T-cell (primary cell): ENCODE measurements at regions not wholly inside any gene's neighbourhood (a gene's known extent, or its start where the extent isn't known, plus 50 kb on each side); places are given as distances from the start of the nearest gene placed in this dataset.
A peak's percentile ranks its signal among the peaks of the same experiment; 100 is the strongest.

ENCODE experiments used
- ATAC-seq, 4 experiments: fragments of 200-7000 bp in 3 of 4; fragments of 150-1000 bp in 1 of 4; cut with Tn5 transposase; replicated peaks in 1 of 4; 1 replicate in 3 of 4; 2 replicates in 1 of 4; pipeline ENCODE4 v1.10.0; 2021; ENCODE audit warnings: moderate library complexity in 3 of 4, mild to moderate bottlenecking in 2 of 4, moderate number of reproducible peaks in 1 of 4
- CTCF ChIA-PET, 2 donors: fragments of 300-600 bp; sonication (Branson Sonifier 250); formaldehyde crosslinking; loops; one replicate each; lab custom pipeline; 2022; ENCODE audit warnings: antibody characterized with exemption in 2 of 2; lab: Charles Lee
- POLR2A ChIA-PET, 2 donors: fragments of 300-600 bp; sonication (Branson Sonifier 250); formaldehyde crosslinking; loops; one replicate each; lab custom pipeline; 2022; ENCODE audit warnings: antibody characterized with exemption in 2 of 2; lab: Charles Lee
- DNase-seq, 35 experiments: peaks; one replicate each; pipeline versions ENCODE4 v3.0.0 to v3.0.0-alpha.2; 2013 to 2023
- H3K27ac ChIP-seq: one replicate; pipeline ENCODE4 v1.5.1; 2013; ENCODE audit warnings: low read length
- H3K27me3 ChIP-seq, 2 experiments: replicated peaks in 1 of 2; 1 replicate in 1 of 2; 2 replicates in 1 of 2; pipeline versions ENCODE4 v1.6.1 to v1.7.0; 2013; ENCODE audit warnings: low read length in 1 of 2, mixed read lengths in 1 of 2; ENCODE audit not compliant: control insufficient read depth in 2 of 2, insufficient read depth in 2 of 2; ENCODE audit errors: extremely low read depth in 1 of 2
- H3K36me3 ChIP-seq, 2 donors: 1 replicate in 1 of 2; 2 replicates in 1 of 2; pipeline versions ENCODE4 v1.6.1 to v1.7.0; 2013; ENCODE audit warnings: low read length in 1 of 2; ENCODE audit not compliant: control insufficient read depth in 2 of 2, insufficient read depth in 1 of 2; ENCODE audit errors: extremely low read depth in 1 of 2
- H3K4me1 ChIP-seq, 2 experiments: 1 replicate in 1 of 2; 2 replicates in 1 of 2; pipeline versions ENCODE4 v1.6.1 to v1.7.0; 2013; ENCODE audit warnings: low read length in 2 of 2, mixed read lengths in 1 of 2; ENCODE audit not compliant: insufficient read depth in 2 of 2, control insufficient read depth in 1 of 2; ENCODE audit errors: extremely low read depth in 1 of 2
- H3K4me3 ChIP-seq, 2 donors: 1 replicate in 1 of 2; 2 replicates in 1 of 2; pipeline versions ENCODE4 v1.5.1 to v1.7.0; 2013; ENCODE audit warnings: mild to moderate bottlenecking in 2 of 2, low read length in 1 of 2, moderate library complexity in 1 of 2; ENCODE audit not compliant: control insufficient read depth in 1 of 2; ENCODE audit errors: extremely low read depth in 1 of 2
- H3K9me3 ChIP-seq: 2 replicates; pipeline ENCODE4 v1.7.0; 2013
- H3K27ac Mint-ChIP-seq, 2 donors: one replicate each; pipeline ENCODE4 v1.8.0; 2020 to 2021; ENCODE audit warnings: mild to moderate bottlenecking in 2 of 2, mixed read lengths in 2 of 2
- H3K27me3 Mint-ChIP-seq, 2 donors: one replicate each; pipeline ENCODE4 v1.8.0; 2021 to 2022; ENCODE audit warnings: mixed read lengths in 2 of 2
- H3K36me3 Mint-ChIP-seq: one replicate; pipeline ENCODE4 v1.8.0; 2021; ENCODE audit warnings: mixed read lengths
- H3K4me1 Mint-ChIP-seq, 3 donors: one replicate each; pipeline ENCODE4 v1.8.0; 2020 to 2022; ENCODE audit warnings: mixed read lengths in 3 of 3, mild to moderate bottlenecking in 1 of 3
- H3K4me3 Mint-ChIP-seq, 3 donors: one replicate each; pipeline ENCODE4 v1.8.0; 2020 to 2022; ENCODE audit warnings: mild to moderate bottlenecking in 3 of 3, mixed read lengths in 3 of 3, moderate library complexity in 3 of 3
- H3K9me3 Mint-ChIP-seq, 3 donors: one replicate each; pipeline ENCODE4 v1.8.0; 2020 to 2022; ENCODE audit warnings: mixed read lengths in 3 of 3
- WGBS: methylation state at CpG from one replicate; pipeline ENCODE4 v1.1.5; 2013; ENCODE audit warnings: missing lambda C conversion rate; ENCODE audit not compliant: insufficient coverage; 5-methylcytosine and 5-hydroxymethylcytosine counted together

DNA sequence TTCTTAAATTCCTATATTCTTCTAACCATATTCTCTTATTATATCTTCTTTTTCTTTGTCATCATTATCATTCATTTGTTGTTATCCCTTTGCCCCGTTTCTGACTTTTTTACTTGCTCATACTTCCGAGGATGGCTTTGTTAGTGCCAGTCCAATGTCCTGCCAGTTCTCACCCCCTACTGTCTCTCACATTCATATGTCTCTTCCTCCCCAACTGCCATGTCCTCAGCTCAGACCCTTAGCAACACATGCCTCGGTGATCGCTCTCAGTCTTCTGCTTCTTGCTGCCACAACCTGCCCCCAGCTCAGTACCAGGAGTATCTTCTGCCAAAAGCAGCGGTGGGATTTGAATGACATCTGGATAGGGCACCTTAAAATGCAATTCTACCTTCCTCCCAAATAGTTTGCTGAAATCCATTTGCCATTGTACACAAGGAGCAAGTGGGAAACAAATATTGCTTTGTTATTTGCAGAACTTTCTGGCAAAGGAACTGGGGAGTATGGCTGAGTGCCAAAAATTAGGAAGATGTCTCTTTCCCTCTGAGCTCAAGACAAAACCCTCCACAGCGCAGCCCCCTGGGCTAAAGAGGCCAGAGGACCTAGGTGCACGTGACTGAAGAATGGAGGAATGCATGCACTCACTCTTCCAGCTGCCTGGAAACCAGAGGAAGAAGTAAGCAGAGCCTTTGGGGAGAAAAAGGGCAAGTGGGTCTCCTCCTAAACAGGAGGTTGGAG lies 57.7 kb upstream of the CTNNB1 start:
- 79% methylated on average over 2 of the region's 7 CpGs for WGBS
- no peak for ATAC-seq
- DNase-seq: no peak
- H3K4me1 ChIP-seq: no peaks in the 10 kb centered on the region
- H3K36me3 Mint-ChIP-seq: no peaks in the 10 kb centered on the region
- no peak overlapping the region for H3K27ac Mint-ChIP-seq
- H3K27me3 ChIP-seq: no peaks in the 10 kb centered on the region
- H3K4me3 Mint-ChIP-seq: no peak overlapping the region
- CTCF ChIA-PET: interaction anchor here in 1 of 2 donors (0.6 kb wide), 1 partner anchor 36 kb away, joined by 3 read pairs; no protein-coding TSS in a partner anchor
- no peaks in the 10 kb centered on the region for H3K36me3 ChIP-seq
- H3K9me3 Mint-ChIP-seq: peaks cover 6 to 10% (median 10%) of the 10 kb centered on the region in 3 donors
- no peaks in the 10 kb centered on the region for H3K27me3 Mint-ChIP-seq
- H3K9me3 ChIP-seq: no peaks in the 10 kb centered on the region
- H3K4me3 ChIP-seq: no peak overlapping the region
- POLR2A ChIA-PET: no interaction called here
- peaks cover 0 to 14% (median 10%) of the 10 kb centered on the region in 3 donors for H3K4me1 Mint-ChIP-seq
- no peak overlapping the region for H3K27ac ChIP-seq

GRCh38 chr3:41143421-41144031 lies 55.8 kb upstream of the CTNNB1 start:
- no peaks in the 10 kb centered on the region for H3K4me1 ChIP-seq
- Mint-ChIP-seq H3K9me3 (peaks cover 9 to 14% (median 12%) of the 10 kb centered on the region in 3 donors), H3K36me3 (no peaks in the 10 kb centered on the region), H3K4me1 (peaks cover 0 to 12% (median 9%) of the 10 kb centered on the region in 3 donors), H3K4me3 (no peak overlapping the region), H3K27me3 (no peaks in the 10 kb centered on the region), H3K27ac (no peak overlapping the region)
- H3K27me3 ChIP-seq: no peaks in the 10 kb centered on the region
- H3K9me3 ChIP-seq: no peaks in the 10 kb centered on the region
- CTCF ChIA-PET: no interaction called here
- POLR2A ChIA-PET: interaction anchor here in 1 of 2 donors (0.6 kb wide), 1 partner anchor 13 kb away, joined by 3 read pairs; no protein-coding TSS in a partner anchor
- DNase-seq (no peak), ATAC-seq (no peak)
- H3K36me3 ChIP-seq: no peaks in the 10 kb centered on the region
- 80% methylated on average over 1 of the region's 3 CpGs for WGBS
- no peak overlapping the region for H3K27ac ChIP-seq
- H3K4me3 ChIP-seq: no peak overlapping the region

- Histone ChIP-seq H3K36me3 (no peaks in the 10 kb centered on the region), H3K9me3 (no peaks in the 10 kb centered on the region), H3K27me3 (no peaks in the 10 kb centered on the region), H3K27ac (no peak overlapping the region), H3K4me1 (no peaks in the 10 kb centered on the region), H3K4me3 (no peak overlapping the region)
- Mint-ChIP-seq H3K4me1 (peaks cover 0 to 1% (median 1%) of the 10 kb centered on the region in 3 donors), H3K4me3 (no peak overlapping the region), H3K27me3 (peaks cover 0 to 8% of the 10 kb centered on the region in 2 donors), H3K9me3 (peaks cover 9 to 14% (median 12%) of the 10 kb centered on the region in 3 donors), H3K27ac (no peak overlapping the region), H3K36me3 (no peaks in the 10 kb centered on the region)
- ChIA-PET POLR2A (interaction anchor here in 1 of 2 donors (0.7 kb wide), 1 partner anchor 802 kb away, joined by 3 read pairs; no protein-coding TSS in a partner anchor), CTCF (no interaction called here)
- DNase-seq: no peak
- no peak for ATAC-seq
- WGBS: 71% methylated on average over 1 of the region's 1 CpG
Observed at GRCh38 chr3:41144631-41145030, 54.7 kb upstream of the CTNNB1 start.

DNA sequence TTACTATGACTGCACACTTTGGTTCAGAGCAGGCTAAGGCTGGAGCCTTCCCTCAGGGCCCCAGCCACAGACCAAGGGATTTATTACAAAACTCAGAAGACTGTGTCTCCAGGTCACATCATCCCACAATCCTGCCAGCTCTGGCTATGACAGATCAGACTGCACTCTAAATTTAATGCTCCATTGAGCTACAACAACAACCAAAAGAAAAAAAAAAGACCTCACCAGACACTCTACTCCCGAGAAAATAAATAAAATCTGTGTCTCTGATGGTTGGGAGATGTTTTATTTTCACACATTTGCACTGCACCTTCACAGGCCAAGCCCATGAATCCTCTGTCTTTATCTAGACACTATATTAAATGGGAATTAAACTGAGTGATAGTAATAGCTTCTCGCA lies 50.8 kb upstream of the CTNNB1 start:
- Mint-ChIP-seq H3K36me3 (no peaks in the 10 kb centered on the region), H3K4me1 (no peaks in the 10 kb centered on the region), H3K9me3 (peaks cover 9 to 14% (median 12%) of the 10 kb centered on the region in 3 donors), H3K27me3 (peaks cover 0 to 8% of the 10 kb centered on the region in 2 donors), H3K27ac (peak overlapping the region in 1 of 2 donors; percentile 6), H3K4me3 (no peak overlapping the region)
- Histone ChIP-seq H3K4me3 (no peak overlapping the region), H3K27ac (no peak overlapping the region), H3K36me3 (no peaks in the 10 kb centered on the region), H3K27me3 (peaks cover 0 to 5% of the 10 kb centered on the region in 2 experiments), H3K4me1 (no peaks in the 10 kb centered on the region), H3K9me3 (no peaks in the 10 kb centered on the region)
- WGBS: no CpG with 5 or more reads among the region's 2 CpGs
- ATAC-seq: no peak
- ChIA-PET CTCF (no interaction called here), POLR2A (no interaction called here)
- DNase-seq: no peak

GRCh38 chr3:41148901-41149300 lies 50.4 kb upstream of the CTNNB1 start:
- Mint-ChIP-seq H3K9me3 (peaks cover 9 to 14% (median 12%) of the 10 kb centered on the region in 3 donors), H3K36me3 (no peaks in the 10 kb centered on the region), H3K27ac (no peak overlapping the region), H3K4me3 (no peak overlapping the region), H3K4me1 (no peaks in the 10 kb centered on the region), H3K27me3 (peaks cover 0 to 8% of the 10 kb centered on the region in 2 donors)
- Histone ChIP-seq H3K4me3 (no peak overlapping the region), H3K36me3 (no peaks in the 10 kb centered on the region), H3K4me1 (no peaks in the 10 kb centered on the region), H3K9me3 (no peaks in the 10 kb centered on the region), H3K27me3 (peaks cover 0 to 5% of the 10 kb centered on the region in 2 experiments), H3K27ac (no peak overlapping the region)
- ATAC-seq (no peak), DNase-seq (no peak)
- ChIA-PET CTCF (no interaction called here), POLR2A (no interaction called here)
- WGBS: 65% methylated on average over 2 of the region's 4 CpGs
